Neural crest cell (in vitro differentiated cells): ENCODE measurements at regions not wholly inside any gene's neighbourhood (a gene's known extent, or its start where the extent isn't known, plus 50 kb on each side); places are given as distances from the start of the nearest gene placed in this dataset.

ENCODE experiments used
- DNase-seq: peaks from one replicate; pipeline ENCODE4 v3.0.0; 2021; ENCODE audit warnings: low read depth, mixed read lengths, low spot score
- H3K27ac Mint-ChIP-seq: one replicate; pipeline ENCODE4 v1.8.0; 2021; ENCODE audit warnings: mild to moderate bottlenecking, mixed read lengths; ENCODE audit not compliant: unreplicated experiment
- H3K27me3 Mint-ChIP-seq: 2 replicates; pipeline ENCODE4 v1.8.0; 2021; ENCODE audit warnings: low read depth, mild to moderate bottlenecking, mixed read lengths
- H3K36me3 Mint-ChIP-seq: 2 replicates; pipeline ENCODE4 v1.8.0; 2021; ENCODE audit warnings: low read depth, mild to moderate bottlenecking, mixed read lengths
- H3K4me1 Mint-ChIP-seq: 2 replicates; pipeline ENCODE4 v1.8.0; 2021; ENCODE audit warnings: mixed read lengths
- H3K4me3 Mint-ChIP-seq: one replicate; pipeline ENCODE4 v1.8.0; 2021; ENCODE audit warnings: mild to moderate bottlenecking, mixed read lengths
- H3K9me3 Mint-ChIP-seq: 2 replicates; pipeline ENCODE4 v1.8.0; 2021; ENCODE audit warnings: mixed read lengths
- CTCF ChIP-seq: fragments of 200-600 bp; sonication (generic); conservative IDR thresholded peaks from 2 replicates; pipeline ENCODE4 v1.5.0; 2021; ENCODE audit warnings: antibody characterized with exemption, mild to moderate bottlenecking

- no peak for TF ChIP-seq CTCF
- Mint-ChIP-seq H3K4me1 (no peaks in the 10 kb centered on the region), H3K4me3 (no peak overlapping the region), H3K36me3 (peaks cover 3% of the 10 kb centered on the region), H3K27me3 (no peaks in the 10 kb centered on the region), H3K27ac (no peak overlapping the region), H3K9me3 (peaks cover 12% of the 10 kb centered on the region)
- DNase-seq, result no peak
Measured at GRCh38 chr12:38392554-38393144, 76.1 kb downstream of the ALG10B start.

GRCh38 chr12:38399711-38400206 lies 83.2 kb downstream of the ALG10B start:
- no peak for DNase-seq
- Mint-ChIP-seq H3K4me1 (no peaks in the 10 kb centered on the region), H3K4me3 (no peak overlapping the region), H3K36me3 (peaks cover 3% of the 10 kb centered on the region), H3K9me3 (peaks cover 13% of the 10 kb centered on the region), H3K27me3 (no peaks in the 10 kb centered on the region), H3K27ac (no peak overlapping the region)
- no peak for TF ChIP-seq CTCF

GRCh38 chr12:38402811-38403210 lies 86.2 kb downstream of the ALG10B start:
- Mint-ChIP-seq H3K4me3 (no peak overlapping the region), H3K4me1 (no peaks in the 10 kb centered on the region), H3K27me3 (no peaks in the 10 kb centered on the region), H3K9me3 (peaks cover 5% of the 10 kb centered on the region), H3K36me3 (no peaks in the 10 kb centered on the region), H3K27ac (no peak overlapping the region)
- no peak for DNase-seq
- TF ChIP-seq CTCF, result no peak

- H3K36me3 Mint-ChIP-seq, result no peaks in the 10 kb centered on the region
- H3K27ac Mint-ChIP-seq, result peak overlapping the region; percentile 51
- no peak for DNase-seq
- TF ChIP-seq CTCF, result no peak
- peaks cover under 1% of the 10 kb centered on the region for H3K9me3 Mint-ChIP-seq
- H3K27me3 Mint-ChIP-seq, result no peaks in the 10 kb centered on the region
- H3K4me3 Mint-ChIP-seq, result no peak overlapping the region
- H3K4me1 Mint-ChIP-seq, result peaks cover 18% of the 10 kb centered on the region
Measured at GRCh38 chr12:38409511-38409910, 92.9 kb downstream of the ALG10B start.

- no peaks in the 10 kb centered on the region for H3K36me3 Mint-ChIP-seq
- H3K4me1 Mint-ChIP-seq, result peaks cover 18% of the 10 kb centered on the region
- DNase-seq, result no peak
- no peak overlapping the region for H3K27ac Mint-ChIP-seq
- no peaks in the 10 kb centered on the region for H3K9me3 Mint-ChIP-seq
- no peak overlapping the region for H3K4me3 Mint-ChIP-seq
- H3K27me3 Mint-ChIP-seq, result no peaks in the 10 kb centered on the region
- TF ChIP-seq CTCF, result no peak
Measured at GRCh38 chr12:38411426-38411825, 94.9 kb downstream of the ALG10B start.
